Esophagus squamous epithelium (tissue), 5 donors: ENCODE measurements at regions not wholly inside any gene's neighbourhood (a gene's known extent, or its start where the extent isn't known, plus 50 kb on each side); places are given as distances from the start of the nearest gene placed in this dataset.
"Not testable (repeated sequence)": the region's sequence is repeated elsewhere in the genome, so short reads cannot be mapped to it uniquely, and the experiment has no call there.

Source experiments
- DNase-seq: peaks from one replicate; lab custom pipeline; 2025; lab: John Stamatoyannopoulos, UW
- H3K27ac ChIP-seq, 4 donors: fragments of 200-600 bp; sonication (generic); one replicate each; pipeline ENCODE4 v1.5.1; 2016 to 2019; ENCODE audit warnings: mild to moderate bottlenecking in 1 of 4
- H3K27me3 ChIP-seq, 4 donors: fragments of 200-600 bp; sonication (generic); 1 replicate in 3 of 4; 2 replicates in 1 of 4; pipeline versions ENCODE4 v1.5.1 to v1.6.0; 2017 to 2021; ENCODE audit warnings: antibody characterized with exemption in 1 of 4
- H3K36me3 ChIP-seq, 3 donors: fragments of 200-600 bp; sonication (generic); one replicate each; pipeline ENCODE4 v1.5.1; 2016 to 2019
- H3K4me1 ChIP-seq, 3 donors: fragments of 200-600 bp; sonication (generic); one replicate each; pipeline ENCODE4 v1.5.1; 2017 to 2019
- H3K4me3 ChIP-seq, 4 donors: fragments of 200-600 bp; sonication (generic); 1 replicate in 3 of 4; 2 replicates in 1 of 4; pipeline ENCODE4 v1.5.1; 2016 to 2019; ENCODE audit warnings: mild to moderate bottlenecking in 2 of 4, moderate library complexity in 1 of 4
- H3K9me3 ChIP-seq, 3 donors: fragments of 200-600 bp; sonication (generic); one replicate each; pipeline ENCODE4 v1.5.1; 2016 to 2019
- POLR2A ChIP-seq, 4 donors: fragments of 450-650 bp; IDR thresholded peaks; one replicate each; pipeline ENCODE4 v1.6.1; 2017; ENCODE audit warnings: antibody characterized with exemption in 4 of 4, mild to moderate bottlenecking in 4 of 4, moderate library complexity in 3 of 4
- WGBS, 2 donors: methylation state at CpG; one replicate each; pipeline ENCODE4 v1.1.5; 2018; 5-methylcytosine and 5-hydroxymethylcytosine counted together
- intact Hi-C: fragments of 100-400 bp; cut with DNase I; formaldehyde crosslinking; loops from one replicate; pipeline ENCODE4 v1.15.0; 2022
- small RNA-seq, 4 donors: library from RNA; depleted of rRNA; stranded (forward); fragments of <200 nt; gene quantifications; one replicate each; pipeline ENCODE3, GENCODE V24; 2016
- TF ChIP-seq, protein P1 (sequence below), 6 experiments: fragments of 450-650 bp in 4 of 6; fragments of 200-600 bp in 2 of 6; sonication (generic) in 2 of 6; IDR thresholded peaks; one replicate each; pipeline ENCODE4 v1.5.1; 2016 to 2019; ENCODE audit warnings: antibody characterized with exemption in 6 of 6, mild to moderate bottlenecking in 4 of 6, moderate library complexity in 4 of 6
- donor health status: DM: yes; HTN: yes; CAD: no.

DNA sequence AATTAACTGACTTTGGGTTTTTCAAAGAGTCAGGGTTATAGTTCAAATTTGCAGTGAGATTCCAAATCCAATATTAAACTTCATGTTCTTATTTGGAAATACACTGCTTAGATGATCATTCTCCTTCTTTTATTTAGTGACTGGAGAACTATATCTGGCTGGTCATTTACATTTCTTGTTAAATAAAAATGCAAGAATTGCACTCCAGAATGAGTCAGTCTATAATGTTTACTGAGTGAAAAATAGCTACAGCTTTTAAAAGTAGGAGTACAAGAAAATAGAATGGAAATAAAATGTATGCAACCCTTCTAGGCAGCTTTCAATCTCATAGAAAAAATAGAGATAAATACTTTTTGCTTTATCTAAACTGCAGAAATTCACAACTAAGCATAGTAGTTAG, 54.5 kb upstream of the CD2AP start:
- no peak for DNase-seq
- Histone ChIP-seq H3K27me3 (no peaks in the 10 kb centered on the region), H3K4me3 (no peak overlapping the region), H3K36me3 (no peaks in the 10 kb centered on the region), H3K4me1 (no peaks in the 10 kb centered on the region), H3K9me3 (no peaks in the 10 kb centered on the region), H3K27ac (no peak overlapping the region)
- intact Hi-C loops, result no loop called here
- no peak for TF ChIP-seq POLR2A (IDR thresholded peaks at IDR 0.05)
- TF ChIP-seq, protein P1, sequence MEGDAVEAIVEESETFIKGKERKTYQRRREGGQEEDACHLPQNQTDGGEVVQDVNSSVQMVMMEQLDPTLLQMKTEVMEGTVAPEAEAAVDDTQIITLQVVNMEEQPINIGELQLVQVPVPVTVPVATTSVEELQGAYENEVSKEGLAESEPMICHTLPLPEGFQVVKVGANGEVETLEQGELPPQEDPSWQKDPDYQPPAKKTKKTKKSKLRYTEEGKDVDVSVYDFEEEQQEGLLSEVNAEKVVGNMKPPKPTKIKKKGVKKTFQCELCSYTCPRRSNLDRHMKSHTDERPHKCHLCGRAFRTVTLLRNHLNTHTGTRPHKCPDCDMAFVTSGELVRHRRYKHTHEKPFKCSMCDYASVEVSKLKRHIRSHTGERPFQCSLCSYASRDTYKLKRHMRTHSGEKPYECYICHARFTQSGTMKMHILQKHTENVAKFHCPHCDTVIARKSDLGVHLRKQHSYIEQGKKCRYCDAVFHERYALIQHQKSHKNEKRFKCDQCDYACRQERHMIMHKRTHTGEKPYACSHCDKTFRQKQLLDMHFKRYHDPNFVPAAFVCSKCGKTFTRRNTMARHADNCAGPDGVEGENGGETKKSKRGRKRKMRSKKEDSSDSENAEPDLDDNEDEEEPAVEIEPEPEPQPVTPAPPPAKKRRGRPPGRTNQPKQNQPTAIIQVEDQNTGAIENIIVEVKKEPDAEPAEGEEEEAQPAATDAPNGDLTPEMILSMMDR (IDR thresholded peaks at IDR 0.05), result no peak

DNA sequence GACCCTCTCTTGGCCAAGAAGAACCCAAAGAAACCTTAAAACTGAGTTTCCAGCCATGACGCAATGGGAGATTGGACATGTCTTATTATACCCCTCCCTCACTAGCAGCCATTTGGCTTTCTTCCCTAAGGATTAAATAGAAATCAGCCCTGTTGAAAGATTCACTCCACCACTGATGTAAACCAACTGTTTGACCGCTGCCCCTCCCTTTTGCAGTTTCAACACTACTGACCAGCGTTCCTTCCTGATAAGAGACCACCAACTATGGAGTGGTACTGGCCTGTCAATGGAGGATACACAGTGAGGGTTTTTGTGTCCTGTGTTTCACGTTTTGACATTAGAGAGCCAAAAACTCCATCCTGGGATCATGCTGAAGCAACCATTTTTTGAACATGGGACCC, 53.2 kb upstream of the CD2AP start:
- Histone ChIP-seq H3K36me3 (no peaks in the 10 kb centered on the region), H3K4me3 (no peak overlapping the region), H3K4me1 (no peaks in the 10 kb centered on the region), H3K27ac (no peak overlapping the region), H3K27me3 (no peaks in the 10 kb centered on the region), H3K9me3 (peaks cover 0 to 9% (median 9%) of the 10 kb centered on the region in 3 donors)
- TF ChIP-seq, protein P1 (IDR thresholded peaks at IDR 0.05), result no peak
- no peak for TF ChIP-seq POLR2A (IDR thresholded peaks at IDR 0.05)
- 40 to 72% methylated on average over 4 of the region's 4 CpGs for WGBS, 2 donors
- DNase-seq, result no peak
- intact Hi-C loops, result no loop called here

DNA sequence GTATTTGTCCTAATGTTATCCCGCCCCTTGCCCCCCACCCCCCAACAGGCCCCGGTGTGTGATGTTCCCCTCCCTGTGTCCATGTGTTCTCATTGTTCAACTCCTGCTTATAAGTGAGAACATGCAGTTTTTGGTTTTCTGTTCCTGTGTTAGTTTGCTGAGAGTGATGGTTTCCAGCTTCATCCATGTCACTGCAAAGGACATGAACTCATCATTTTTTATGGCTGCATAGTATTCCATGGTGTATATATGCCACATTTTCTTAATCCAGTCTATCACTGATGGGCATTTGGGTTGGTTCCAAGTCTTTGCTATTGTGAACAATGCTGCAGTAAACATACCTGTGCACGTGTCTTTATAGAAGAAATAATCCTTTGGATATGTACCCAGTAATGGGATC, 51.9 kb upstream of the CD2AP start:
- intact Hi-C loops, result not testable (repeated sequence)
- peaks cover 0 to 11% (median 9%) of the 10 kb centered on the region in 3 donors for H3K9me3 ChIP-seq

DNA sequence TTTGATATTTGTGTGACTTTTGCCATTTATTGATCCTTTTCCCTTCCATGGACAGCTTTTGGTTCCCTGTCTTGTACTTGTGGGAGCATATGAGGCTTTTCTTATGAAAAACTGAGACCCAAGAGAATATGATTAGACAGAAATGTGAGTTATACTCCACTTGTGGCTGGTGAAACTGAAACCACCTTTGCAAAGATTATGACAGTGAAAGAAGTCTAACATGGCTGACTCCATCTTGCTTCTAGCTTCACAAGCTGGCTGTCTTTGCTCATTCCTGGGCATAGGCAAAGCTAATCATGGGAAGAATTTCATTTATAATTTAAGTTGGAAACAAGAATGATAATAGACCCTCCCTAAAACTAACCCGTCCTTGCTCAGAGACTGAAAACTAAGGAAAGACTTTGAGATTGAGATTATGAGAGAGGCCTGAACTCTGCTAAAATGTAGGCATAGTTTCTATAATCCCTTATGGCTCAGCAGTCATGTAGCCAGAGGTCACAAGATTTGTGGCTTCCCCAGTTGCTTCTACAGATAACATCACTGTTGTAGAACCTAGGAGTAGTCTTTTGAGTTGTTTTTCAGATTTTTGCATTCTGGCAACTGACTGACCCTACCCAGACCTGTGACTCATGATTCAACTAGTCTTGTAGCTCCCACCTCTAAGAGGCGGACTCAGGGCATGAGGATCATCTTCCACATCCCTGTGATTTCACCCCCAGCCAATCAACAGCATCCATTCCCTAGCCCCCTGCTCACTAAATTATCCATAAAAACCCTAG, 50.9 kb upstream of the CD2AP start:
- no peaks in the 10 kb centered on the region for H3K4me1 ChIP-seq
- H3K27ac ChIP-seq, result no peak overlapping the region
- H3K4me3 ChIP-seq, result no peak overlapping the region
- no peaks in the 10 kb centered on the region for H3K27me3 ChIP-seq
- 91 to 92% methylated on average over 2 of the region's 2 CpGs for WGBS, 2 donors
- H3K9me3 ChIP-seq, result peaks cover 0 to 11% (median 9%) of the 10 kb centered on the region in 3 donors
- intact Hi-C loops, result no loop called here
- H3K36me3 ChIP-seq, result no peaks in the 10 kb centered on the region
- TF ChIP-seq POLR2A (IDR thresholded peaks at IDR 0.05), result no peak
- TF ChIP-seq, protein P1 (IDR thresholded peaks at IDR 0.05), result no peak
- DNase-seq, result no peak

More for the DNA sequence above, 51.9 kb upstream of the CD2AP start:
- H3K4me1 ChIP-seq, DNase-seq, H3K36me3 ChIP-seq, H3K4me3 ChIP-seq, H3K27ac ChIP-seq, H3K27me3 ChIP-seq: not testable (repeated sequence)
- 66 to 70% methylated on average over 2 to 3 of the region's 3 CpGs for WGBS, 2 donors

DNA sequence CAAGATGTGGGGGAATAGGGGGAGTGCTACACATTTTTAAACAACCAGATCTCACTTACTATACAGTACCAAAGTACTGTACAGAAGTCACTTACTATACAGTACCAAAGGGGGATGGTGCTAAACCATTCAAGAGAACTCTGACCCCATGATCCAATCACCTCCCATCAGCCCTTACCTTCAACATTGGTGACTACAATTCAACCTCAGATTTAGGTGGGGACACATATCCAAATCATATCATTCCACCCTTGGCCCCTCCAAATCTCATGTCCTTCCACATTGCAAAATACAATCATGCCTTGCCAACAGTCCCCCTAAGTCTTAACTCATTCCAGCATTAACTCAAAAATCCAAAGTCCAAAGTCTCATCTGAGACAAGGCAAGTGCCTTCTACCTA, 49.9 kb upstream of the CD2AP start:
- Histone ChIP-seq H3K4me1 (no peaks in the 10 kb centered on the region), H3K27ac (no peak overlapping the region), H3K36me3 (no peaks in the 10 kb centered on the region), H3K4me3 (no peak overlapping the region), H3K27me3 (no peaks in the 10 kb centered on the region), H3K9me3 (peaks cover 0 to 11% (median 9%) of the 10 kb centered on the region in 3 donors)
- TF ChIP-seq POLR2A (IDR thresholded peaks at IDR 0.05), result no peak
- TF ChIP-seq, protein P1 (IDR thresholded peaks at IDR 0.05), result no peak
- intact Hi-C loops, result no loop called here
- no peak for DNase-seq

Small RNA genes lying in the stretch of these regions (small RNA-seq; reads per million reads assigned to genes)
- gene B3GNTL1P2, result 0 reads per million in 4 donors
